ENCODE measurements at regions not wholly inside any gene's neighbourhood (a gene's known extent, or its start where the extent isn't known, plus 50 kb on each side); places are given as distances from the start of the nearest gene placed in this dataset.
"Not testable (repeated sequence)": the region's sequence is repeated elsewhere in the genome, so short reads cannot be mapped to it uniquely, and the experiment has no call there.

GRCh38 chr6:793261-793660 lies 100.3 kb upstream of the EXOC2 start:
- no peak for DNase-seq

GRCh38 chr6:792662-793061 lies 99.7 kb upstream of the EXOC2 start:
- no peak for DNase-seq

- peak; percentile 11 for DNase-seq
Observed at GRCh38 chr6:788058-788457, 95.1 kb upstream of the EXOC2 start.

GRCh38 chr6:786946-787763 lies 94.2 kb upstream of the EXOC2 start:
- peak; percentile 32 for DNase-seq

GRCh38 chr6:783966-784735 lies 91.2 kb upstream of the EXOC2 start:
- DNase-seq, result no peak

GRCh38 chr6:782141-782540 lies 89.2 kb upstream of the EXOC2 start:
- DNase-seq, result no peak

- DNase-seq, result no peak
Observed at GRCh38 chr6:781350-781961, 88.5 kb upstream of the EXOC2 start.

- DNase-seq, result no peak
Observed at GRCh38 chr6:780706-781105, 87.8 kb upstream of the EXOC2 start.

GRCh38 chr6:776951-777350 lies 84.0 kb upstream of the EXOC2 start:
- DNase-seq, result no peak

GRCh38 chr6:776528-776931 lies 83.6 kb upstream of the EXOC2 start:
- DNase-seq, result no peak

- no peak for DNase-seq
Observed at GRCh38 chr6:775863-776262, 82.9 kb upstream of the EXOC2 start.

GRCh38 chr6:771683-772082 lies 78.7 kb upstream of the EXOC2 start:
- DNase-seq, result not testable (repeated sequence)

GRCh38 chr6:767755-768512 lies 75.0 kb upstream of the EXOC2 start:
- DNase-seq, result no peak

GRCh38 chr6:766625-767024 lies 73.7 kb upstream of the EXOC2 start:
- DNase-seq, result no peak

- DNase-seq, result no peak
Observed at GRCh38 chr6:761997-762396, 69.1 kb upstream of the EXOC2 start.

GRCh38 chr6:760982-761955 lies 68.3 kb upstream of the EXOC2 start:
- no peak for DNase-seq

GRCh38 chr6:759729-760128 lies 66.8 kb upstream of the EXOC2 start:
- DNase-seq, result no peak

- no peak for DNase-seq
Observed at GRCh38 chr6:756224-756623, 63.3 kb upstream of the EXOC2 start.

- no peak for DNase-seq
Observed at GRCh38 chr6:754202-754601, 61.3 kb upstream of the EXOC2 start.

GRCh38 chr6:753486-753885 lies 60.5 kb upstream of the EXOC2 start:
- no peak for DNase-seq

- no peak for DNase-seq
Observed at GRCh38 chr6:752438-752837, 59.5 kb upstream of the EXOC2 start.

- DNase-seq, result no peak
Observed at GRCh38 chr6:751765-752164, 58.8 kb upstream of the EXOC2 start.

All from activated CD4-positive, alpha-beta T cell treated with anti-CD3 and anti-CD28 coated beads, Interleukin-2, amount 50 U/mL, for 16 hours (primary cell).